ENCODE measurements at regions not wholly inside any gene's neighbourhood (a gene's known extent, or its start where the extent isn't known, plus 50 kb on each side); places are given as distances from the start of the nearest gene placed in this dataset.
"Not testable (repeated sequence)": the region's sequence is repeated elsewhere in the genome, so short reads cannot be mapped to it uniquely, and the experiment has no call there.

DNA sequence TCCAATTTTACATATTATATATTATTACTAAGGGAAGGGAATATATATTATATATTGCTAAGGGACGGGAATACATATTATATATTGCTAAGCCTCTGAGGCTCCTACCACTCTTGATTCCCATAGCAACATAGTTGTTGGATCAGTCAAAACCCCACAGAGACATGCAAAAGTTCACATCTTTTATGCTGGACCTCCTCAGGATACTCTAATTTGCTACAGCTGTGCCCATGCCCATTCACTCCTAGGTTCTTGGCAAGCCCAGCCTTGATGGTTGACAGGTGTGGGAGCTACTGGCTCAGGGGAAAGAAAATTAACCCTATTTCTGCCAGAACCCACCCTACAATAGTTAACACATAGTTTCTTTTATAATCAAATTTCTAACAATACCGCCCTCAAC, 84.6 kb upstream of the POMZP3 start:
- TF ChIP-seq CTCF, POLR2A (IDR thresholded peaks at IDR 0.05): not testable (repeated sequence)

All from lower leg skin (tissue), 3 donors.